ENCODE measurements at regions not wholly inside any gene's neighbourhood (a gene's known extent, or its start where the extent isn't known, plus 50 kb on each side); places are given as distances from the start of the nearest gene placed in this dataset.

DNA sequence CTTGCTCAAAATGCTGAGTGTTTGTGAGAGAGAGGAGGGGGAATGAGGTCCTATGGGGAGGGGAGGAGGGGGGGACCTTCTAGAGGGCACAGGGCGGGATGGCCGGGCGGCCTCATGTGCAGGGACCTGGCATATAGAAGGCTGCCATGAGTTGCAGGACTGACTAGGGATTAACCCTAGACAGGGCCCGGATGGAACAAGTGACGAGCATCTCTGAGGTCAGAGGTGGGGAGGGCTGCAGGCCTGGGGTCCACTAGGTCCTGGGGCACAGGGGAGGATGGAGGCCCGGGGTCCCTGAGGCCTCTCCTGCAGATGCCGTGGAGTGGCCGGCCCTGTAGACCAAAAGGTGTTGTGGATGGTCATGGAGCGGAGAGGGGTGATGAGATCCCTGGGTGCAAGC lies 104.0 kb upstream of the EIF5 start:
- intact Hi-C loops (cut with micrococcal nuclease): no loop called here
- Histone ChIP-seq H3K9me3 (ENCODE audit: control insufficient read depth, insufficient read depth, low read length) (no peaks in the 10 kb centered on the region), H3K36me3 (ENCODE audit: control insufficient read depth, insufficient read depth, low read length) (no peaks in the 10 kb centered on the region), H3K14ac (replicated peaks; ENCODE audit: low read depth, low read length) (no peak overlapping the region), H2BK5ac (ENCODE audit: low read depth, low read length, poor library complexity, severe bottlenecking) (no peak overlapping the region), H2BK15ac (ENCODE audit: low read depth, low read length) (no peak overlapping the region), H2BK20ac (ENCODE audit: low read depth, low read length) (no peak overlapping the region), H2BK120ac (ENCODE audit: low read depth, low read length) (no peak overlapping the region), H3K79me1 (ENCODE audit: low read depth in 1 of 2, low read length in 2 of 2) (no peaks in the 10 kb centered on the region), H2AFZ (replicated peaks; ENCODE audit: low read length, poor library complexity) (no peak overlapping the region), H4K5ac (ENCODE audit: low read depth, low read length) (no peak overlapping the region), H2AK9ac (replicated peaks; ENCODE audit: low read depth, low read length, poor library complexity) (no peak overlapping the region), H3K18ac (ENCODE audit: low read depth, low read length) (no peak overlapping the region), H3K4me2 (ENCODE audit: low read depth, low read length) (no peak overlapping the region), H3K27me3 (ENCODE audit: control insufficient read depth, insufficient read depth, low read length) (peaks cover 24% of the 10 kb centered on the region), H3K4ac (ENCODE audit: low read depth, low read length) (no peak overlapping the region), H2AK5ac (ENCODE audit: low read depth, low read length) (no peak overlapping the region), H3K56ac (ENCODE audit: extremely low read depth, insufficient read depth, low read length) (no peak overlapping the region), H4K8ac (ENCODE audit: low read depth in 2 of 2, low read length in 2 of 2) (no peak overlapping the region), H3K23ac (ENCODE audit: low read depth, low read length) (no peak overlapping the region), H3K4me1 (ENCODE audit: control insufficient read depth, insufficient read depth, low read length) (no peaks in the 10 kb centered on the region), H3K9me1 (ENCODE audit: insufficient read depth, low read length) (no peaks in the 10 kb centered on the region), H3K27ac (ENCODE audit: insufficient read depth, low read length) (no peak overlapping the region), H3K9ac (ENCODE audit: low read depth, low read length) (no peak overlapping the region), H3K4me3 (ENCODE audit: insufficient read depth, low read depth, low read length) (no peak overlapping the region), H4K20me1 (ENCODE audit: insufficient read depth, low read length) (no peaks in the 10 kb centered on the region), H4K91ac (ENCODE audit: insufficient read depth, low read depth, low read length) (no peak overlapping the region)
- TF ChIP-seq NFE2L2 (IDR thresholded peaks at IDR 0.05; ENCODE audit: low read depth, low read length) (no peak), RCOR1 (IDR thresholded peaks at IDR 0.05; ENCODE audit: insufficient replicate concordance, low read length) (no peak), BHLHE40 (IDR thresholded peaks at IDR 0.05; ENCODE audit: low read depth, low read length) (no peak), SMC3 (IDR thresholded peaks at IDR 0.05; ENCODE audit: low read depth, low read length) (no peak), ELK1 (IDR thresholded peaks at IDR 0.05; ENCODE audit: borderline replicate concordance, low read depth, low read length) (no peak), POLR2A (IDR thresholded peaks at IDR 0.05; ENCODE audit: low read depth, low read length) (no peak), CEBPB (IDR thresholded peaks at IDR 0.05; ENCODE audit: low read depth, low read length) (no peak), MXI1 (IDR thresholded peaks at IDR 0.05; ENCODE audit: borderline replicate concordance, low read depth, low read length) (no peak), CHD1 (IDR thresholded peaks at IDR 0.05; ENCODE audit: low read depth, low read length) (no peak), RFX5 (IDR thresholded peaks at IDR 0.05; ENCODE audit: low read depth, low read length) (no peak), RAD21 (IDR thresholded peaks at IDR 0.05; ENCODE audit: low read length) (no peak), MAFK (IDR thresholded peaks at IDR 0.05; ENCODE audit: low read depth, low read length) (no peak), CTCF (conservative IDR thresholded peaks at IDR 0.05; ENCODE audit: low read depth, low read length) (no peak), MAZ (IDR thresholded peaks at IDR 0.05; ENCODE audit: borderline replicate concordance, low read depth, low read length) (no peak), FOS (IDR thresholded peaks at IDR 0.05; ENCODE audit: low read depth, low read length) (no peak)
- TF ChIP-seq, protein P1, sequence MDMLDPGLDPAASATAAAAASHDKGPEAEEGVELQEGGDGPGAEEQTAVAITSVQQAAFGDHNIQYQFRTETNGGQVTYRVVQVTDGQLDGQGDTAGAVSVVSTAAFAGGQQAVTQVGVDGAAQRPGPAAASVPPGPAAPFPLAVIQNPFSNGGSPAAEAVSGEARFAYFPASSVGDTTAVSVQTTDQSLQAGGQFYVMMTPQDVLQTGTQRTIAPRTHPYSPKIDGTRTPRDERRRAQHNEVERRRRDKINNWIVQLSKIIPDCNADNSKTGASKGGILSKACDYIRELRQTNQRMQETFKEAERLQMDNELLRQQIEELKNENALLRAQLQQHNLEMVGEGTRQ (IDR thresholded peaks at IDR 0.05; ENCODE audit: low read depth, low read length): no peak
- ChIA-PET POLR2A (ENCODE audit: unreplicated experiment) (no interaction called here), CTCF (no interaction called here)
- in situ Hi-C loops (cut with MboI; ENCODE audit: low sequenced_read_pairs): no loop called here
- ATAC-seq (ENCODE audit: low read depth): no peak
- dilution Hi-C loops (cut with HindIII; ENCODE audit: low sequenced_read_pairs, unreplicated experiment): no loop called here
- no TSS peak for BruUV-seq (replicated peaks)
- 76% methylated on average over 7 of the region's 9 CpGs; no CpG with 5 or more reads in 1 of the 2 experiments for WGBS, 2 experiments (ENCODE audit: extremely low coverage in 2 of 2, insufficient read length in 1 of 2)
- no peak for DNase-seq
